CD4-positive, alpha-beta T cell treated with Interleukin-21 for 1 hour (primary cell): ENCODE measurements at regions not wholly inside any gene's neighbourhood (a gene's known extent, or its start where the extent isn't known, plus 50 kb on each side); places are given as distances from the start of the nearest gene placed in this dataset.
"Not testable (repeated sequence)": the region's sequence is repeated elsewhere in the genome, so short reads cannot be mapped to it uniquely, and the experiment has no call there.

Source experiments
- DNase-seq: peaks from one replicate; pipeline ENCODE4 v3.0.0-alpha.2; 2020

DNA sequence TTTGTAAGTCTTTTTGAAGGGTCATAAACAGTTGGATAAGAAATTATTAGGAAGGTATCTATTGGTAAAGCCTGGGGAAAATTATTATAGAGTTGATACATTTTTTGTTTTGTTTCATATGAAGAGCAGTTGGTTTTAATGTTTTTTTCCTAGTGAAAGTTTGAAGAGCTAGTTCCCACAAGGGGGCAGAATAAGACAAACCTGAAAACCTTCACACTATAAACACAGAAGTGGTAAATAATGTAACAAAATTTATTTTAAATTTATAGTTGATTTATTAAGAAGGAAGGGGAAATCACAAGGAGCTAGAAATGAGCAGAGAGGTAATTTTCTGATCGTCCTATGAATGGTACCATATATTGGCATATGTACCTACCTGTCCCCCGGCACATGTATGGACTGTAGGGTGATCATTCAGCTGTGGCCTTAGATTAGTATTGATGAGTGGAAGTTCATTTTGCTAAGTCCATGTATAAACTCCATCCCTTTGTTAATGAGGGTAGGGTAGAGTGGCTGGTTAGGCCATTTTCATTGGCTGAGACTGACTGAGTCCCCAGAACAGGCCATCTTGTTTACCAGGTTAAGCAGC is 116.3 kb downstream of the TANC2 start:
- DNase-seq, result no peak

- DNase-seq, result no peak
Observed at GRCh38 chr17:63082952-63083351, 116.9 kb downstream of the TANC2 start.

GRCh38 chr17:63086483-63087185 is 120.6 kb downstream of the TANC2 start:
- DNase-seq, result no peak

DNA sequence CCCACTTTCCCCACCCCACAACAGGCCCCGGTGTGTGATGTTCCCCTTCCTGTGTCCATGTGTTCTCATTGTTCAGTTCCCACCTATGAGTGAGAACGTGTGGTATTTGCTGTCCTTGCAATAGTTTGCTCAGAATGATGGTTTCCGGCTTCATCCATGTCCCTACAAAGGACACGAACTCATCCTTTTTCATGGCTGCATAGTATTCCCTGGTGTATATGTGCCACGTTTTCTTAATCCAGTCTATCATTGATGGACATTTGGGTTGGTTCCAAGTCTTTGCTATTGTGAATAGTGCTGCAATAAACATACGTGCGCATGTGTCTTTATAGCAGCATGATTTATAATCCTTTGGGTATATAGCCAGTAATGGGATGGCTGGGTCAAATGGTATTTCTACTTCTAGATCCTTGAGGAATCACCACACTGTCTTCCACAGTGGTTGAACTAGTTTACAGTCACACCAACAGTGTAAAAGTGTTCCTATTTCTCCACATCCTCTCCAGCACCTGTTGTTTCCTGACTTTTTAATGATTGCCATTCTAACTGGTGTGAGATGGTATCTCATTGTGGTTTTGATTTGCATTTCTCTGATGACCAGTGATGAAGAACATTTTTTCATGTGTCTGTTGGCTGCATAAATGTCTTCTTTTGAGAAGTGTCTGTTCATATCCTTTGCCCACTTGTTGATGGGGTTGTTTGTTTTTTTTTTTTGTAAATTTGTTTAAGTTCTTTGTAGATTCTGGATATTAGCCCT is 124.5 kb downstream of the TANC2 start:
- DNase-seq, result not testable (repeated sequence)

DNA sequence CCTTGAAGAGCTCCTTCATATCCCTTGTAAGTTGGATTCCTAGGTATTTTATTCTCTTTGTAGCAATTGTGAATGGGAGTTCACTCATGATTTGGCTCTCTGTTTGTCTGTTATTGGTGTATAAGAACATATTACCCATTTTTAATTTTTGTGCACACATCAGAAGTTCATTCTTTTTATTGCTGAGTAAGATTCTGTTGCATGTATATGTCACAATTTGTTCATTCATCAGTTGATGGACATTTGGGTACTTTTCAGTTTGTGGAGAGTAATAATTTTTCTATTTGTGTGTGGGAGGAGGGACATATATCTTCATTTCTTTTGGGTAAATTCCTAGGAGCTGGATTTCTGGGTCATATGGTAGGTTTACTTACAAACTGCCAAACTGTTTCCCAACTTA is 125.9 kb downstream of the TANC2 start:
- not testable (repeated sequence) for DNase-seq

GRCh38 chr17:63094631-63095030 is 128.6 kb downstream of the TANC2 start:
- DNase-seq, result no peak

- DNase-seq, result no peak
Observed at GRCh38 chr17:63095459-63095858, 129.4 kb downstream of the TANC2 start.

GRCh38 chr17:63095879-63096278 is 129.8 kb downstream of the TANC2 start:
- no peak for DNase-seq

DNA sequence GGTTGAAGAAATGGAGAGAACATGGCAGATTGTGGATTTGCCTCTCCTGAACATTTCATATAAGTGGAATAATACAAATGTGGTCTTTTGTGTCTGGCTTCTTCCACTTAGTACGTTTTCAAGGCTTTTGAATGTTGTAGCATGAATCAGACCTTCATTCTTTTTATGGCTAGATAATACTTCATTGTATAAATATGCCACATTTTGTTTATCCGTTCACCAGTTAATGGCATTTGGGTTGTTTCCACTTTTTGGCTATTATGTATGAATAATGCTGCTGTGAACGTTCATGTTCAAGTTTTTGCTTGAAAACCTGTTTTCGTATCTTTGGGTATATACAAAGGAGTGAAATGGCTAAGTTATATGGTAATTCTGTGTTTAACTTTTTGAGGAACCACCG is 130.4 kb downstream of the TANC2 start:
- no peak for DNase-seq

GRCh38 chr17:63099425-63099824 is 133.4 kb downstream of the TANC2 start:
- no peak for DNase-seq

DNA sequence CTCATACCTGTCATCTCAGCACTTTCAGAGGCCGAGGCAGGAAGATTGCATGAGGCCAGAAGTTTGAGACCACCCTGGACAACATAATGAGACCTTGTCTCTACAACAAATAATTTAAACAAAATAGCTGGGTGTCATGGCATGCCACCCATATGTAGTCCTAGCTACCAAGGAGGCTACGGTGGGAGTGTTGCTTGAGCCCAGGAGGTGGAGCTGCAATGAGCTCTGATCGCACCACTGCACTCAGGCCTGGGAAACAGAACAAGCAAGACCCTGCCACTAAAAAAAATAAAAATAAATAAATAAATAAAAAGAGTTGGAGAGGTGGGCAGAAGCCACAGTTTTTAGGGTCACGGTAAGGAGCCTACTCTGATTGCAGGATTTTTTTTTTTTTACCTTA is 136.0 kb downstream of the TANC2 start:
- DNase-seq, result no peak

- DNase-seq, result no peak
Observed at GRCh38 chr17:63106050-63106449, 140.0 kb downstream of the TANC2 start.

DNA sequence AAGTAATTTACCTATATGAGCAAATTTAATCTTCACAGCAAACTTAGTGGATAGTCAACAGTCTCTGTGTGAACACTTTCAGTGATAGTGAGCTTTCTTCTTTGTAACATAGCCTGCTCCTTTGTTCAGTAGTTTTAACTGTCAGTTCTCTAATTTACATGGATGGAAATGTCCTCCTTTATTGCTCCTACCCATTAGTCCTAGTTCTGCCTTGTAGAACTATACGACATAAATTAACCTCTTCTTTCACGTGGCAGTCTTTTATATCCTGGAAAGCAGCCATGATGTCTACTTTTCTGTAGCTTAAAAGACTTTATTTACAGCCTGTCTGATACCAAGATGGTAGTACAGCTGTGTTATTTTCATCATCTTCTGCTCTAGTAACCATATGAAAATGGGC is 143.6 kb downstream of the TANC2 start:
- DNase-seq, result no peak

DNA sequence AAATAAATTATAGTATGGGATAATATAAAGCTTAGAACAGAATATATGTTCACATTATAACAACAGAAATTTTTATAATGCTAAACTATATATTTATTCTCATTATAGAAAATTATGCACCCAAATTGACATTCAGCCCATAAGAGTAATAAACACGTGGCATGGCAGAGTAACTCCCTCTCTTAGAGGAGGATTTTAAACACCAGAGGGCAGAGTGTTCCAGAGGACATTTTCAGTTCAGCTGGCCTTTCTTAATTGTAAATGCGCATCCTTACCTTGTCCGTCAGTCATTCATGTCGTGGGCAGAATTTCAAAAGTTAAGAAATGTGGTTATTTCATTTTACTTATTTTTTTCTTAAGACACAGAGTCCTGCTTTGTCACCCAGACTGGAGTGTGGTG is 147.1 kb downstream of the TANC2 start:
- DNase-seq, result no peak

DNA sequence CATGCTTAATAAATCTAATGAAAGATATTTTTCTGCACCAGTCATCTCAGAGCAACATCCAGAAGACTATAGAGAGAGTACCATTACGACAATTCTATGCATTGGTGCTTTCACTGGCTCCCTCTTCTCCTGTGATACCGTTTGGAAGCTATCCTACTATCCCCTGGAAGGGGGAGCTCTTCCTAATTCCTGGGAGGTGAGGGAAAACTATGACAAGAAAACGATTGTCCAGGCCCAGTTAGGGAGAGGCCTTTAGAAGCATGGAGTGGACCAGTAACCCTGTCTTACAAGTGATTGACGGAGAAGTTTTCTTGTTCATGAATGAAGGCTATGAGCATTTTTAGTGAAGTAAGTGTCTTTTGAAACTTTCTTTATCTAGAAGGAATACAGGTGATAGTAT is 150.2 kb downstream of the TANC2 start:
- DNase-seq, result no peak

DNA sequence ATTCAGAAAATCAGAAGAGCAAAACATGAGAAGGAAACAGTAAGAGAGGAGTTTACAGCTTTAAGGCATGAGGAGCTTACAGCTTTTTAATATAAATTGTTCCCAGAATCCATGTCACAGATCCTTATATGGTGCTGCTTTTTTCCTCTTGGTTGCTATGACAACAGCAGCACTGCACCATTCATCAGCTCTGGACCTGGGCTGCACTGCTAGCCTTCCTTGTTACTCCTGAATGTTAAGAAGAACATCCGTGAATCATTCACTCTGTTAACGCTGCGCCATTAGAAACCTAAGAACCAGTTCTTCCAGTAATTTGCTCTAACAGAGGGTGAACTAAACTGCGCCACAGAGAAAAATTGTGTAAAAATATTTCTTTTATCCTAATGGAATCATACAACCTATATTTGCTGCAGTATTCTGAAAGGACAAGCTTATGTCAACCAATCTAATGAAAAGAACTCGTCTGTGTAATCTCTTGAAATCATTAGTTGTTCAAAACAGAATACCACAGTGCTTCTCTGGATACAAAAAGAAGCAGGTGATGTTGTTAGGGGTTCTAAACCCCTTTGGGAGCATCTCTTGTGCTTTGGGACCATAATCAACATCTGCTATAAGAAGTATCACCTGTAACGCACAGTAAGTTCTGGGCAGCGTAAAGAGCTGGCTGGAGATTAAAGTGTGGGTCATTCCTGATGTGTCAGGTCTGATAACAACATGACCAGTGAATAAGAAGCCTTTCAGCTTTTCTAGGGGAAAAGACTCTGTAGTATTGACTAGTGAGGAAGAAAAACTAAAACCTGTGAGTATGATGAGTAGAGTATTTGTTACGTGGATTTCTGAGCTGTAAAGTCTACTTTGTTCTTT is 151.2 kb downstream of the TANC2 start:
- no peak for DNase-seq

GRCh38 chr17:63120406-63120805 is 154.4 kb downstream of the TANC2 start:
- DNase-seq, result no peak

GRCh38 chr17:63124536-63124935 is 158.5 kb downstream of the TANC2 start:
- DNase-seq, result no peak

DNA sequence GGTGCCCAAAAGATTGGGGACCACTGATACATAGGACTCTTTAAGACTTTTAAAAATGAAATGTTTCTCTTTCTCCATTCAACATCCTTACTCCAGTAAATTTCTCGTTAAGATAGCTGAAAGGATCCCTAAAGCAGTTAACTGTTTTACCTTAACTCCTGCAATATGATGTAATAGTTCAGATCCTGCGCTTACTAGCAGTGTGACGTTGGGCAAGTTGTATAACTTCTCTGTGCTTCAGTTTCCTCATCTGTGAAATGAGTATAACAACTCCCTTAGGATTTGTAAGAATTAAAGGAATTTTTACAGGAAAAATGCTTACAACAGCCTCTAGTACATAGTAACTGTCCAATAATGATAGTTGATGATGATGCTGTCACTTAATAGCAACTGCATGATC is 158.9 kb downstream of the TANC2 start:
- no peak for DNase-seq

DNA sequence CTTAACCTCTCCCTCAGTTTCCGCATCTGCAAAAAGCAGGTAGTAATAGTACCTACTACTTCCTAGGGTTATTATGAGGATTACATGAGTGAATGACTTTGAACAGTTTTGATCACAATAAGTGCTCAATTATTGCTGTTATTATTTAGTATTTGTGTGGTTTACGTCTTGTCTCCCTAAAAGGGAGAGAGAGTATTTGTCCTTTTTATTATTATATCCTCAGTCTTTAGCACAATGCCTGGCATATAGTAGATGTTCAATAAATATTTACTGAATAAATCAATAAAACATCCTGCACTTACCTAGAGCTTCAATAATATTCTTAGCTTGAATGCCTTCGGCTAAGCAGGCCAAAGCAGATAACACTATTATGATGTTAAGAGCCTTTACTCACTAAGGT is 160.0 kb downstream of the TANC2 start:
- DNase-seq, result no peak

DNA sequence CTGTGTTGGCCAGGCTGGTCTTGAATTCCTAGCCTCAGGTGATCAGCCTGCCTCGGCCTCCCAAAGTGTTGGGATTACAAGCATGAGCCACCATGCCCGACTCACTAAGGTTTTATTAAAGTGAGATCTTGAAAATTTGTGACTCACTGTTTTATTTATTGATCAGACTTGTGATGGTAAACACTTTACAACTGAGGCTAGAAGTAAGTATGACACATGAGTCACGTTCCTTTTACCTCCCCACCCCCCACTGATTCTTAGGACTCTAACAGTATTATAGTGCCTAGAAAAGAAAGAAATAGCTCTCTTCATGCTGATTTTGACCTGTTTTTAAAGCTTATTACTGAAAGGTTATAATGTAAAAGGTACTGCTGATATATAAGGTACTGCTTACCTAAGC is 160.6 kb downstream of the TANC2 start:
- DNase-seq, result no peak

GRCh38 chr17:63132459-63132911 is 166.4 kb downstream of the TANC2 start:
- DNase-seq, result no peak

- no peak for DNase-seq
Observed at GRCh38 chr17:63133491-63133890, 167.5 kb downstream of the TANC2 start.
